Smooth muscle cell (in vitro differentiated cells): ENCODE measurements at regions not wholly inside any gene's neighbourhood (a gene's known extent, or its start where the extent isn't known, plus 50 kb on each side); places are given as distances from the start of the nearest gene placed in this dataset.
"Not testable (repeated sequence)": the region's sequence is repeated elsewhere in the genome, so short reads cannot be mapped to it uniquely, and the experiment has no call there.

Source experiments
- DNase-seq: peaks from one replicate; lab custom pipeline; 2025; ENCODE audit not compliant: unreplicated experiment; lab: John Stamatoyannopoulos, UW
- H2AFZ ChIP-seq: fragments of 200-600 bp; sonication (generic); 2 replicates; pipeline ENCODE4 v1.6.0; 2016; ENCODE audit warnings: antibody characterized with exemption, low read depth, mild to moderate bottlenecking
- H3F3A ChIP-seq: fragments of 200-600 bp; sonication (generic); 2 replicates; pipeline ENCODE4 v1.6.0; 2017; ENCODE audit warnings: antibody characterized with exemption, low read depth
- H3K27ac ChIP-seq: fragments of 200-600 bp; sonication (generic); 2 replicates; pipeline ENCODE4 v1.5.1; 2016; ENCODE audit warnings: low read depth, mild to moderate bottlenecking
- H3K27me3 ChIP-seq: fragments of 200-600 bp; sonication (generic); 2 replicates; pipeline ENCODE4 v1.6.1; 2016; ENCODE audit warnings: low read depth, mild to moderate bottlenecking
- H3K36me3 ChIP-seq: fragments of 200-600 bp; sonication (generic); 2 replicates; pipeline ENCODE4 v1.5.1; 2016; ENCODE audit warnings: low read depth
- H3K4me1 ChIP-seq: fragments of 200-600 bp; sonication (generic); 2 replicates; pipeline ENCODE4 v1.5.1; 2016; ENCODE audit warnings: low read depth
- H3K4me2 ChIP-seq: fragments of 200-600 bp; sonication (generic); 2 replicates; pipeline ENCODE4 v1.6.0; 2016; ENCODE audit warnings: mild to moderate bottlenecking
- H3K4me3 ChIP-seq: fragments of 200-600 bp; sonication (generic); 2 replicates; pipeline ENCODE4 v1.5.1; 2016; ENCODE audit warnings: mild to moderate bottlenecking
- H3K79me2 ChIP-seq: fragments of 200-600 bp; sonication (generic); 2 replicates; pipeline ENCODE4 v1.6.0; 2016; ENCODE audit warnings: low read depth, mild to moderate bottlenecking
- H3K9ac ChIP-seq: fragments of 200-600 bp; sonication (generic); 2 replicates; pipeline ENCODE4 v1.6.0; 2016; ENCODE audit warnings: low read depth
- H3K9me3 ChIP-seq: fragments of 200-600 bp; sonication (generic); replicated peaks from 2 replicates; pipeline ENCODE4 v1.5.1; 2016; ENCODE audit warnings: low read depth
- H4K20me1 ChIP-seq: fragments of 200-600 bp; sonication (generic); 2 replicates; pipeline ENCODE4 v1.6.0; 2016; ENCODE audit warnings: low read depth
- WGBS: methylation state at CpG from one replicate; pipeline ENCODE4 v1.1.7; 2016; ENCODE audit warnings: low lambda C conversion rate; 5-methylcytosine and 5-hydroxymethylcytosine counted together
- TF ChIP-seq, protein P1 (sequence below): fragments of 200-600 bp; sonication (generic); IDR thresholded peaks from 2 replicates; pipeline ENCODE4 v1.5.1; 2017; ENCODE audit warnings: borderline replicate concordance, mild to moderate bottlenecking, antibody characterized with exemption; ENCODE audit not compliant: insufficient read depth, poor library complexity, severe bottlenecking

GRCh38 chr14:35193161-35193560, 70.8 kb downstream of the PRORP start:
- Histone ChIP-seq H3F3A (no peaks in the 10 kb centered on the region), H4K20me1 (no peaks in the 10 kb centered on the region), H3K36me3 (peaks cover 6% of the 10 kb centered on the region), H3K27me3 (no peaks in the 10 kb centered on the region), H3K9me3 (no peaks in the 10 kb centered on the region), H3K79me2 (no peaks in the 10 kb centered on the region), H3K4me3 (no peak overlapping the region), H3K4me2 (no peak overlapping the region), H3K4me1 (no peaks in the 10 kb centered on the region), H3K27ac (no peak overlapping the region), H3K9ac (no peak overlapping the region), H2AFZ (no peak overlapping the region)
- no peak for DNase-seq
- TF ChIP-seq, protein P1, sequence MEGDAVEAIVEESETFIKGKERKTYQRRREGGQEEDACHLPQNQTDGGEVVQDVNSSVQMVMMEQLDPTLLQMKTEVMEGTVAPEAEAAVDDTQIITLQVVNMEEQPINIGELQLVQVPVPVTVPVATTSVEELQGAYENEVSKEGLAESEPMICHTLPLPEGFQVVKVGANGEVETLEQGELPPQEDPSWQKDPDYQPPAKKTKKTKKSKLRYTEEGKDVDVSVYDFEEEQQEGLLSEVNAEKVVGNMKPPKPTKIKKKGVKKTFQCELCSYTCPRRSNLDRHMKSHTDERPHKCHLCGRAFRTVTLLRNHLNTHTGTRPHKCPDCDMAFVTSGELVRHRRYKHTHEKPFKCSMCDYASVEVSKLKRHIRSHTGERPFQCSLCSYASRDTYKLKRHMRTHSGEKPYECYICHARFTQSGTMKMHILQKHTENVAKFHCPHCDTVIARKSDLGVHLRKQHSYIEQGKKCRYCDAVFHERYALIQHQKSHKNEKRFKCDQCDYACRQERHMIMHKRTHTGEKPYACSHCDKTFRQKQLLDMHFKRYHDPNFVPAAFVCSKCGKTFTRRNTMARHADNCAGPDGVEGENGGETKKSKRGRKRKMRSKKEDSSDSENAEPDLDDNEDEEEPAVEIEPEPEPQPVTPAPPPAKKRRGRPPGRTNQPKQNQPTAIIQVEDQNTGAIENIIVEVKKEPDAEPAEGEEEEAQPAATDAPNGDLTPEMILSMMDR = no peak

- H3K36me3 ChIP-seq, H3K79me2 ChIP-seq, H3K4me1 ChIP-seq, H3K27ac ChIP-seq, H3K4me3 ChIP-seq, H3K9me3 ChIP-seq, DNase-seq, H3K4me2 ChIP-seq, H3K27me3 ChIP-seq, H3F3A ChIP-seq, H4K20me1 ChIP-seq, H3K9ac ChIP-seq, H2AFZ ChIP-seq: not testable (repeated sequence)
- 100% methylated on average over 1 of the region's 1 CpG for WGBS
Measured at GRCh38 chr14:35194183-35194582, 71.8 kb downstream of the PRORP start.

GRCh38 chr14:35196571-35196970, 74.2 kb downstream of the PRORP start:
- Histone ChIP-seq H3K9me3 (no peaks in the 10 kb centered on the region), H3K79me2 (no peaks in the 10 kb centered on the region), H3K27ac (no peak overlapping the region), H3K36me3 (peaks cover 6% of the 10 kb centered on the region), H3K9ac (no peak overlapping the region), H3K4me2 (no peak overlapping the region), H3K27me3 (no peaks in the 10 kb centered on the region), H4K20me1 (no peaks in the 10 kb centered on the region), H3F3A (no peaks in the 10 kb centered on the region), H2AFZ (no peak overlapping the region), H3K4me1 (no peaks in the 10 kb centered on the region), H3K4me3 (no peak overlapping the region)
- TF ChIP-seq, protein P1 = no peak
- WGBS = 52% methylated on average over 1 of the region's 1 CpG
- DNase-seq = no peak

DNA sequence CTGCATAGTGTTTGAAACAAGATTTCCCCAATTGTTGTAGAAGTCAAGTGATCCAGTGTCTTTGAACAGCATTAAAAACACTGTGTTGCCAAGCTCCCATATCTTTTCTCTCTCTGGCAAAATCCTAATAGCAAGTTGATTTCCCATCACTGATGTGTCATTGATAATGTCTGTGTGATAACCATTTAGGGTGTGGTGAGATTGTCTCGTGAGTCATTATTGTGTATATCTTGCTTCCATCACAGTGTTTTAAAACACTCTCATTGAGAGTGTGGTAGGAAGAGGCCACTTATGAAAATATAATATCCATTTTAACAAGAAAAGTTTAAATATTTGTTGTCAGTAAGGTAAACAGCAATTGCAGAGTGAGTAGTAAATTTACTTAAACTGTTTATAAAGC, 74.7 kb downstream of the PRORP start:
- Histone ChIP-seq H3K27me3 (no peaks in the 10 kb centered on the region), H3F3A (no peaks in the 10 kb centered on the region), H3K9ac (no peak overlapping the region), H3K27ac (no peak overlapping the region), H3K4me2 (no peak overlapping the region), H3K79me2 (no peaks in the 10 kb centered on the region), H2AFZ (no peak overlapping the region), H3K4me3 (no peak overlapping the region), H3K4me1 (no peaks in the 10 kb centered on the region), H3K36me3 (peaks cover 6% of the 10 kb centered on the region), H3K9me3 (no peaks in the 10 kb centered on the region), H4K20me1 (no peaks in the 10 kb centered on the region)
- no peak for DNase-seq
- WGBS = 53% methylated on average over 1 of the region's 1 CpG
- TF ChIP-seq, protein P1 = no peak
